AG09319 (cell line): ENCODE measurements at regions not wholly inside any gene's neighbourhood (a gene's known extent, or its start where the extent isn't known, plus 50 kb on each side); places are given as distances from the start of the nearest gene placed in this dataset.

Source experiments
- DNase-seq: peaks from one replicate; pipeline ENCODE4 v3.0.0-alpha.2; 2010; ENCODE audit warnings: low read depth; ENCODE audit errors: extremely low read depth
- TF ChIP-seq, protein P1 (sequence below): IDR thresholded peaks from 2 replicates; pipeline ENCODE4 v1.5.1; 2011; ENCODE audit warnings: low read depth, mild to moderate bottlenecking, inconsistent platforms, low read length, moderate library complexity

DNA sequence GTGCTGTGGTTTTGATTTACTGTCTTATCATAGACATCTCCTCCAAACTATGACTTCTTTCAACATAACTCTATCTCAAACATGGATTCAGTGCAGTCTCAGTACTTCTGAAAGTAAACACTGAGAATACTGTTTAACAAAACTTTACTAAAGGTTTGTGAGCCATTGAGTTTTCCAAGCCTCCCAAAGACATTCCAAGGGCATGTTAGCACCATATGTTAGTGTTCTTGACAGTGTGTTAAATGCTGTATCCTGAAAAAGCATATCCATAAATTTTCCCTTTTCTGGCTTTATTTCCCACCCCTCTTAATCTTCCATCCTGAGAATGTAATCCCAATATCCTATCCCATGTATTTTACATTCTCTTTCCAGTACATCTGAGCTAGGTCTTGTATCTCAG, 446.8 kb upstream of the CXADR start:
- no peak for DNase-seq

DNA sequence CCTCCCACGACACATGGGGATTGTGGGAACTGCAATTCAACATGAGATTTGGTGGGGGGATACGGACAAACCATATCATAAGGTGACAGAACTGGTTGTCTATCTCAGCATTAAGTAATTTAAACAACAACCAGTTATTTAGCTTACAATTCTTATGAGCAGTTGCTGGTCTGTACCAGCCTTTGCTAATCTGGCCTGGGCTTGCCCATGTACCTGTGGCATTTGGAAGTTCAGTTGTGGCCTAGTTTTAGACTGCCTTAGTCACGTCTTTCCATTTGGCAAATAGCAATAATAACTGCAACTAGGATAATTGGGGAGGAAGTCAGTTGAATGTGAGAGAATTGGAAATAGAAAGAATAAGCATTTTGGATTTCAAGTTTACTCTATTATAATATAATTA, 441.8 kb upstream of the CXADR start:
- no peak for DNase-seq

More for the DNA sequence above, 446.8 kb upstream of the CXADR start:
- TF ChIP-seq, protein P1, sequence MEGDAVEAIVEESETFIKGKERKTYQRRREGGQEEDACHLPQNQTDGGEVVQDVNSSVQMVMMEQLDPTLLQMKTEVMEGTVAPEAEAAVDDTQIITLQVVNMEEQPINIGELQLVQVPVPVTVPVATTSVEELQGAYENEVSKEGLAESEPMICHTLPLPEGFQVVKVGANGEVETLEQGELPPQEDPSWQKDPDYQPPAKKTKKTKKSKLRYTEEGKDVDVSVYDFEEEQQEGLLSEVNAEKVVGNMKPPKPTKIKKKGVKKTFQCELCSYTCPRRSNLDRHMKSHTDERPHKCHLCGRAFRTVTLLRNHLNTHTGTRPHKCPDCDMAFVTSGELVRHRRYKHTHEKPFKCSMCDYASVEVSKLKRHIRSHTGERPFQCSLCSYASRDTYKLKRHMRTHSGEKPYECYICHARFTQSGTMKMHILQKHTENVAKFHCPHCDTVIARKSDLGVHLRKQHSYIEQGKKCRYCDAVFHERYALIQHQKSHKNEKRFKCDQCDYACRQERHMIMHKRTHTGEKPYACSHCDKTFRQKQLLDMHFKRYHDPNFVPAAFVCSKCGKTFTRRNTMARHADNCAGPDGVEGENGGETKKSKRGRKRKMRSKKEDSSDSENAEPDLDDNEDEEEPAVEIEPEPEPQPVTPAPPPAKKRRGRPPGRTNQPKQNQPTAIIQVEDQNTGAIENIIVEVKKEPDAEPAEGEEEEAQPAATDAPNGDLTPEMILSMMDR: no peak

DNA sequence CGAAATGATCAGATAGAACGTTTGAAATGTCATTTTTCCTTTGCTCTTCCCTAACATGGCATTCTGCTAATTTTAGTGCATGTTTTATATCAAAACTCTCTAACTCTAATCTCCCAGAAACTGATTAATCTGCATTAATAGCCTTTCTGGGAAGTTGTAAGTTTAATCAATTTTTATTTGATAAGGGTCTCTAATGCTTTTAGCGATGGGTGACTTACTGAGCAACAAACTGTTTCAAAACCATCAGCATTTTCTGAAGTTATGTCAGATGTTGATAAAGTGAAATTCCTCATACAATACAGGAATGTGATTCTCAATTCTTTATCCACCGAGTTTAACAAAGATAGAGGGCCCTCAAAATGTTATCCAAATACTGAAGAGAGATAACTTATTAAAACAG, 431.6 kb upstream of the CXADR start:
- DNase-seq: no peak
- TF ChIP-seq, protein P1: no peak

More for the DNA sequence above, 441.8 kb upstream of the CXADR start:
- TF ChIP-seq, protein P1: no peak

DNA sequence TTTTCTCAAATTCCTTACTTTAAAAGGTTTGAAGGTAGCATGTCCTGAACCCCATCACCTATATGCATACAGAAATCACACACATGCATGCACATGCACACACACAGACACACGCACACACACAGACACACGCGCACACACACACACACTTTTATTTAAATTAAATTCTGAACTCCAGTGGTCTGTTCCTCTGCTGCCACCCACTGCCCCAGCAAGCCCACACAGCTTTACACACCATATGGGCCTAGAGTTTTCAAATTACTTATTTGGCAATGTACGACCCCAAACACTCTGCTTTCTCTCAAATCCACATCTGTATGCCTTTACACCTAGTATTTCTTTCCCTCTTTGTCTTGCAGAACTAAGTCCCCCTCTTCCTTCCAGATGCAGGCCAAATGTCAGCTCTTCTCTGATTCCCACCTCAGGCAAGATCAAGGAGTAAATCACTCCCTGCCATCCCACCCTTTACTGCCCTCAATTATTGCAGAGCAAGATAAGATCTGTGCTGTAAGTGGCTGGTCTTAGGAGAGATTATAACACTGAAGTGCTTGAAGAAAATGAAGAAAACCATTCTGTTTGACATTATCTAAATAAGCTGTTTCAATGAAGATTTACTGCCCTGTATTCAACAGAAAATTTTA, 429.9 kb upstream of the CXADR start:
- no peak for DNase-seq
- TF ChIP-seq, protein P1: no peak

DNA sequence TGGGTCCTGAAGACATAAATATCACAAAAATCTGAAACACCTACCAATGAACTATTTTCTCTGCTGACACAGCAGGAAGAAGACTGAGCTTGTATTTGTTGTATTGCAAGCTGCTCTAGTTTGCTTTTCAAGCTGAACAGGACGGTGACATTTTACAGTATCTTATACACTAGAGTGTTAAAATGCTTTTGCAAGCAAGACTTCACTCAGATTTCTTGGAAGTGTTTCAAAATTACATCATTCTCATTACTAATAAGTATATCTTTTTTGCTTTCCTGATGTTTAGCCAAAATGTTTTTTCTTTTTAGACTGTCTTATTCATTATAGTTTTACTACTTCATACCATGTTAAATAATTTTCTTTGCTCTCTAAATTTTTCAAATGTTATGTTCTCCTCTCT, 427.1 kb upstream of the CXADR start:
- TF ChIP-seq, protein P1: no peak
- no peak for DNase-seq

DNA sequence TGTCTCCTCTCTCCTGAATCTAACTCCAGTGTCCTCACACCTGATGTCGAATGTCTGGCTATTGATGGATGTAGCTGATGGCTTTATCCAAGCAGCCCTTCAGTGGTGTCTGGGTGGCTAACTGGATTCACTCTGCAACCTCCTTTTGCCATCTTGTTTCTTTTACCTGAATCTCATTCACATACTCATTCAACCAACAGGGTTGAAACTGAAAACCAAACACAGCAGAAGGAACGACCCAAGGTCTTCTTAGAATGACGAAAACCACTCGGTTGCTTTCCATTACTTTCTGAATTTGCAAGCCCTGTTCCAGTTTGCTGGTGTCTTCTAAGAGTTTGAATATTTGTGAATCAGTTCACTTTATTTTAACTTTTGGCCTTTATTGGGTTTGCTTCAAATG, 424.3 kb upstream of the CXADR start:
- DNase-seq: no peak
- TF ChIP-seq, protein P1: no peak

DNA sequence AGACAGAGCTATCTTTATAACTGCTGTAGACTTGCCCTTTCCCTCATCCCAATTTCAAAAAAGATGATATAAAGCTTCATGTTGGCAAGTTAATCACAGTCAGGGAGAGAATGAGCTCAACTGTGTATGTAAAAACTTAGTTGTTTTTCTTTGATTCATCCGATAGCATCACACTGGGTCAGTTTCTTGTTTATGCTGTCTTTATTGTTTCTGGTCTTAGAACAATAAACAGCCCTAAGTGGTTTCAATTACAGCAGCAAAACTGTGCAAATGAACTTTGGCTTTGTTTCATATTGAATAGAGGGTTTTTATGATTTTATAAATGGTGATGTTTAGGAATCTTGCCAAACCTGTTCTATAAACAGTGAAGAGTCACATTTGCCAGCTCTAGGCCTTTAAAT, 423.8 kb upstream of the CXADR start:
- TF ChIP-seq, protein P1: no peak
- no peak for DNase-seq
